NCI-H2227 (cell line): ENCODE measurements at regions not wholly inside any gene's neighbourhood (a gene's known extent, or its start where the extent isn't known, plus 50 kb on each side); places are given as distances from the start of the nearest gene placed in this dataset.
"Not testable (repeated sequence)": the region's sequence is repeated elsewhere in the genome, so short reads cannot be mapped to it uniquely, and the experiment has no call there.

Experiments
- DNase-seq: peaks from one replicate; lab custom pipeline; 2025; ENCODE audit not compliant: unreplicated experiment; lab: John Stamatoyannopoulos, UW

DNA sequence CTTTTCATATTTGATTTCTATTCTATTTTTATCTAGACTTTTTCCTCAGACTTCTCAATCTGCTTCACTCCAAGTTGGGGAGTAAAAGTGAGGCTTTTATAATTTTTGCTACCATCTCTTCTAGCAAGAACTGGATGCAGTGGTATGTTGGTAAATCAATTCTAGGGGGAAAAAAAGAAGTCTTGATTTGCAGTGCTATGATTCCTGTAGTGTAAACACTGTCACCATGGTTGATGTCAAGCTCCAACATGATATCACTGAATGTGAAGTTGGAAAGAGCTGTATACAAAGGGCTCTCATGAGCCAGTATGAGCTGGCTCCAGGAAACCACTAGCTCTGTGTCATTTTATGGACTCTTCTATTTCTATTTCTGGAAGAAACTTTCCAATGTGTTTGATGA lies 439.2 kb downstream of the NTRK2 start:
- DNase-seq = no peak

GRCh38 chr9:85108229-85108628 lies 438.7 kb downstream of the NTRK2 start:
- DNase-seq = no peak

GRCh38 chr9:85089188-85089969 lies 419.9 kb downstream of the NTRK2 start:
- DNase-seq = no peak

DNA sequence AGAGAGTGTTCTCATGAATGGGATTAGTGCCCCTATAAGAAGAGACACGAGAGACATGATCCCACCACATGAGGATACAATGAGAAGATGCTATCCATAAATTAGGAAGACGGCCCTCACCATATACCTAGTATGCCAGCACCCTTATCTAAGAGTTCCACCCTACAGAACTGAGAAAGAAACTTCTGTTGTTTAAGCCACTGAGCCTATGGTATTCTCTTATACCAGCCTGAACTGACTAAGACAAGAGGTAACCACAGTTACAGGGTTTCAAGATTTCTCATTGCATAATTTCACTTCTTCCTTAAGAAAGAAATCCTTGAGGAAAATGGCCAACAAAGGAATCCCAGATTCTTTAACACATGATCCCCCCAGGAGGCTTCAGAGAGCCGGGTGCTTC lies 412.4 kb downstream of the NTRK2 start:
- DNase-seq = no peak

DNA sequence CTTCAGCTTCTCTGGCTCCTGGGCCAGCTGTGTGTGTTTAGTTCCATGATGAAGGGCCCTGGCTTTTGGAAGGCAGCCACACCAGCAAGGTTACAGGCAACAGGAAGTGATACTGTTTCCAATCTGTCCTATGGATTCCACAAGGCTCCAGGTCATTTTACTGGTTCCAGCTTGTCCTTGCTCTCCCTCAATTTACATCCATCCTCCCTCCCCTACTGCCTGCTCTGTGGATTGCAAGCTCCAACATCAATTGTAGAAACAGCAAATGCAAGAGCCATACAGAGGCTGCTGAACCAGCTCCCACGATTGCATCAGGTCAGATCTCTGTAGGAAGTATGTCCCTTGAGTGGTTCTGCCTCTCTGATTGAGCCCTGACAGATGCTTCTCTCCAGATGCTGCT lies 409.8 kb downstream of the NTRK2 start:
- no peak for DNase-seq

GRCh38 chr9:85077944-85078343 lies 408.4 kb downstream of the NTRK2 start:
- DNase-seq = no peak

- DNase-seq = not testable (repeated sequence)
Observed at GRCh38 chr9:85077146-85077545, 407.6 kb downstream of the NTRK2 start.
